GM18868 (cell line): ENCODE measurements at regions not wholly inside any gene's neighbourhood (a gene's known extent, or its start where the extent isn't known, plus 50 kb on each side); places are given as distances from the start of the nearest gene placed in this dataset.
"Not testable (repeated sequence)": the region's sequence is repeated elsewhere in the genome, so short reads cannot be mapped to it uniquely, and the experiment has no call there.

Experiments used
- ATAC-seq: cut with Tn5 transposase; IDR thresholded peaks from one replicate; pipeline ENCODE4 v1.9.1; 2021; ENCODE audit warnings: mild to moderate bottlenecking, moderate library complexity; ENCODE audit not compliant: unreplicated experiment

- no peak for ATAC-seq
These were observed 265.2 kb upstream of the MSX2 start for GRCh38 chr5:174459071-174459702.

- no peak for ATAC-seq
These were observed 264.4 kb upstream of the MSX2 start for GRCh38 chr5:174459832-174460448.

- no peak for ATAC-seq
These were observed 262.3 kb upstream of the MSX2 start for GRCh38 chr5:174462129-174462528.

- no peak for ATAC-seq
These were observed 259.7 kb upstream of the MSX2 start for GRCh38 chr5:174464504-174465165.

GRCh38 chr5:174471528-174471927, 252.9 kb upstream of the MSX2 start:
- ATAC-seq = not testable (repeated sequence)

GRCh38 chr5:174472956-174473355, 251.4 kb upstream of the MSX2 start:
- ATAC-seq = no peak

GRCh38 chr5:174476001-174476400, 248.4 kb upstream of the MSX2 start:
- ATAC-seq = not testable (repeated sequence)

GRCh38 chr5:174479325-174479724, 245.1 kb upstream of the MSX2 start:
- no peak for ATAC-seq

- no peak for ATAC-seq
These were observed 242.6 kb upstream of the MSX2 start for GRCh38 chr5:174481737-174482136.

GRCh38 chr5:174482607-174483024, 241.8 kb upstream of the MSX2 start:
- ATAC-seq = no peak

GRCh38 chr5:174483411-174483810, 241.0 kb upstream of the MSX2 start:
- ATAC-seq = no peak

GRCh38 chr5:174489215-174489614, 235.2 kb upstream of the MSX2 start:
- no peak for ATAC-seq

- no peak for ATAC-seq
These were observed 234.3 kb upstream of the MSX2 start for GRCh38 chr5:174489920-174490597.

- ATAC-seq = no peak
These were observed 233.7 kb upstream of the MSX2 start for GRCh38 chr5:174490728-174491127.

GRCh38 chr5:174491265-174491664, 233.1 kb upstream of the MSX2 start:
- no peak for ATAC-seq

- ATAC-seq = no peak
These were observed 232.5 kb upstream of the MSX2 start for GRCh38 chr5:174491761-174492350.

GRCh38 chr5:174493530-174493929, 230.9 kb upstream of the MSX2 start:
- ATAC-seq = no peak

GRCh38 chr5:174497939-174498338, 226.4 kb upstream of the MSX2 start:
- not testable (repeated sequence) for ATAC-seq

GRCh38 chr5:174498575-174498974, 225.8 kb upstream of the MSX2 start:
- not testable (repeated sequence) for ATAC-seq

- no peak for ATAC-seq
These were observed 223.7 kb upstream of the MSX2 start for GRCh38 chr5:174500636-174501035.

GRCh38 chr5:174501461-174502069, 222.8 kb upstream of the MSX2 start:
- ATAC-seq = no peak
